HG02610 (cell line): ENCODE measurements at regions not wholly inside any gene's neighbourhood (a gene's known extent, or its start where the extent isn't known, plus 50 kb on each side); places are given as distances from the start of the nearest gene placed in this dataset.

Source experiments
- ATAC-seq: cut with Tn5 transposase; IDR thresholded peaks from one replicate; pipeline ENCODE4 v1.9.1; 2021; ENCODE audit warnings: mild to moderate bottlenecking, moderate library complexity; ENCODE audit not compliant: unreplicated experiment

GRCh38 chr9:88658311-88658822 is 123.4 kb downstream of the NXNL2 start:
- no peak for ATAC-seq

GRCh38 chr9:88659126-88659525 is 124.1 kb downstream of the NXNL2 start:
- no peak for ATAC-seq

GRCh38 chr9:88660611-88661010 is 125.6 kb downstream of the NXNL2 start:
- ATAC-seq = no peak

- ATAC-seq = no peak
These were observed 126.8 kb downstream of the NXNL2 start for GRCh38 chr9:88661759-88662158.

GRCh38 chr9:88663771-88664419 is 128.9 kb downstream of the NXNL2 start:
- ATAC-seq = no peak

GRCh38 chr9:88664773-88665172 is 129.8 kb downstream of the NXNL2 start:
- ATAC-seq = no peak

- ATAC-seq = no peak
These were observed 138.1 kb downstream of the NXNL2 start for GRCh38 chr9:88672874-88673689.

GRCh38 chr9:88673886-88674285 is 138.9 kb downstream of the NXNL2 start:
- ATAC-seq = no peak

GRCh38 chr9:88676644-88677043 is 141.7 kb downstream of the NXNL2 start:
- ATAC-seq = no peak

GRCh38 chr9:88678008-88678407 is 143.0 kb downstream of the NXNL2 start:
- ATAC-seq = no peak

GRCh38 chr9:88678431-88678830 is 143.5 kb downstream of the NXNL2 start:
- ATAC-seq = no peak

- ATAC-seq = no peak
These were observed 145.1 kb downstream of the NXNL2 start for GRCh38 chr9:88680041-88680440.

- ATAC-seq = no peak
These were observed 145.7 kb downstream of the NXNL2 start for GRCh38 chr9:88680505-88681160.

GRCh38 chr9:88681434-88681833 is 146.5 kb downstream of the NXNL2 start:
- no peak for ATAC-seq

- no peak for ATAC-seq
These were observed 147.5 kb downstream of the NXNL2 start for GRCh38 chr9:88682431-88682831.

GRCh38 chr9:88684046-88684445 is 149.1 kb downstream of the NXNL2 start:
- ATAC-seq = no peak

- ATAC-seq = no peak
These were observed 149.9 kb downstream of the NXNL2 start for GRCh38 chr9:88684845-88685244.

GRCh38 chr9:88685966-88686365 is 151.0 kb downstream of the NXNL2 start:
- no peak for ATAC-seq

GRCh38 chr9:88689509-88690298 is 154.7 kb downstream of the NXNL2 start:
- no peak for ATAC-seq

- ATAC-seq = no peak
These were observed 155.7 kb downstream of the NXNL2 start for GRCh38 chr9:88690628-88691027.

GRCh38 chr9:88691091-88691490 is 156.1 kb downstream of the NXNL2 start:
- ATAC-seq = no peak
